ENCODE measurements at regions not wholly inside any gene's neighbourhood (a gene's known extent, or its start where the extent isn't known, plus 50 kb on each side); places are given as distances from the start of the nearest gene placed in this dataset.

DNA sequence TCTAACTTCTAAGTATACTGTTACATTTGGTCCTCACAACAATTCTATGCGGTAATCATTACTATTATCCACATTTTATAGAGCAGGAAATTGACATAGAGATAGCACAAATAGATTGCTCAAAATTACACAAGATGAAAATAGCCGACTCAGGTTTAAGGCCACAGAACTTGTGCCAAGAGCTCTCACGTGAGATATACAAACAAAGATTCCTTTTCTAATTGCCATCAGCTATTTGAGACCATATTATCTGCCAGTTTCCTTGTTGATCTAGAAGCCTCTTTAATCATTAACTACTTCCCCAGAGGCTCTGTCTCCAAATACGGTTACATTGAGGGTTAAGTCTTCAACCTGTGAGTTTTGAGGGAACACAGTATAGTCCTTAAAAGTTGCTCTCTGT is 61.0 kb upstream of the GLYATL1B start (continued):
- TF ChIP-seq, protein P1, sequence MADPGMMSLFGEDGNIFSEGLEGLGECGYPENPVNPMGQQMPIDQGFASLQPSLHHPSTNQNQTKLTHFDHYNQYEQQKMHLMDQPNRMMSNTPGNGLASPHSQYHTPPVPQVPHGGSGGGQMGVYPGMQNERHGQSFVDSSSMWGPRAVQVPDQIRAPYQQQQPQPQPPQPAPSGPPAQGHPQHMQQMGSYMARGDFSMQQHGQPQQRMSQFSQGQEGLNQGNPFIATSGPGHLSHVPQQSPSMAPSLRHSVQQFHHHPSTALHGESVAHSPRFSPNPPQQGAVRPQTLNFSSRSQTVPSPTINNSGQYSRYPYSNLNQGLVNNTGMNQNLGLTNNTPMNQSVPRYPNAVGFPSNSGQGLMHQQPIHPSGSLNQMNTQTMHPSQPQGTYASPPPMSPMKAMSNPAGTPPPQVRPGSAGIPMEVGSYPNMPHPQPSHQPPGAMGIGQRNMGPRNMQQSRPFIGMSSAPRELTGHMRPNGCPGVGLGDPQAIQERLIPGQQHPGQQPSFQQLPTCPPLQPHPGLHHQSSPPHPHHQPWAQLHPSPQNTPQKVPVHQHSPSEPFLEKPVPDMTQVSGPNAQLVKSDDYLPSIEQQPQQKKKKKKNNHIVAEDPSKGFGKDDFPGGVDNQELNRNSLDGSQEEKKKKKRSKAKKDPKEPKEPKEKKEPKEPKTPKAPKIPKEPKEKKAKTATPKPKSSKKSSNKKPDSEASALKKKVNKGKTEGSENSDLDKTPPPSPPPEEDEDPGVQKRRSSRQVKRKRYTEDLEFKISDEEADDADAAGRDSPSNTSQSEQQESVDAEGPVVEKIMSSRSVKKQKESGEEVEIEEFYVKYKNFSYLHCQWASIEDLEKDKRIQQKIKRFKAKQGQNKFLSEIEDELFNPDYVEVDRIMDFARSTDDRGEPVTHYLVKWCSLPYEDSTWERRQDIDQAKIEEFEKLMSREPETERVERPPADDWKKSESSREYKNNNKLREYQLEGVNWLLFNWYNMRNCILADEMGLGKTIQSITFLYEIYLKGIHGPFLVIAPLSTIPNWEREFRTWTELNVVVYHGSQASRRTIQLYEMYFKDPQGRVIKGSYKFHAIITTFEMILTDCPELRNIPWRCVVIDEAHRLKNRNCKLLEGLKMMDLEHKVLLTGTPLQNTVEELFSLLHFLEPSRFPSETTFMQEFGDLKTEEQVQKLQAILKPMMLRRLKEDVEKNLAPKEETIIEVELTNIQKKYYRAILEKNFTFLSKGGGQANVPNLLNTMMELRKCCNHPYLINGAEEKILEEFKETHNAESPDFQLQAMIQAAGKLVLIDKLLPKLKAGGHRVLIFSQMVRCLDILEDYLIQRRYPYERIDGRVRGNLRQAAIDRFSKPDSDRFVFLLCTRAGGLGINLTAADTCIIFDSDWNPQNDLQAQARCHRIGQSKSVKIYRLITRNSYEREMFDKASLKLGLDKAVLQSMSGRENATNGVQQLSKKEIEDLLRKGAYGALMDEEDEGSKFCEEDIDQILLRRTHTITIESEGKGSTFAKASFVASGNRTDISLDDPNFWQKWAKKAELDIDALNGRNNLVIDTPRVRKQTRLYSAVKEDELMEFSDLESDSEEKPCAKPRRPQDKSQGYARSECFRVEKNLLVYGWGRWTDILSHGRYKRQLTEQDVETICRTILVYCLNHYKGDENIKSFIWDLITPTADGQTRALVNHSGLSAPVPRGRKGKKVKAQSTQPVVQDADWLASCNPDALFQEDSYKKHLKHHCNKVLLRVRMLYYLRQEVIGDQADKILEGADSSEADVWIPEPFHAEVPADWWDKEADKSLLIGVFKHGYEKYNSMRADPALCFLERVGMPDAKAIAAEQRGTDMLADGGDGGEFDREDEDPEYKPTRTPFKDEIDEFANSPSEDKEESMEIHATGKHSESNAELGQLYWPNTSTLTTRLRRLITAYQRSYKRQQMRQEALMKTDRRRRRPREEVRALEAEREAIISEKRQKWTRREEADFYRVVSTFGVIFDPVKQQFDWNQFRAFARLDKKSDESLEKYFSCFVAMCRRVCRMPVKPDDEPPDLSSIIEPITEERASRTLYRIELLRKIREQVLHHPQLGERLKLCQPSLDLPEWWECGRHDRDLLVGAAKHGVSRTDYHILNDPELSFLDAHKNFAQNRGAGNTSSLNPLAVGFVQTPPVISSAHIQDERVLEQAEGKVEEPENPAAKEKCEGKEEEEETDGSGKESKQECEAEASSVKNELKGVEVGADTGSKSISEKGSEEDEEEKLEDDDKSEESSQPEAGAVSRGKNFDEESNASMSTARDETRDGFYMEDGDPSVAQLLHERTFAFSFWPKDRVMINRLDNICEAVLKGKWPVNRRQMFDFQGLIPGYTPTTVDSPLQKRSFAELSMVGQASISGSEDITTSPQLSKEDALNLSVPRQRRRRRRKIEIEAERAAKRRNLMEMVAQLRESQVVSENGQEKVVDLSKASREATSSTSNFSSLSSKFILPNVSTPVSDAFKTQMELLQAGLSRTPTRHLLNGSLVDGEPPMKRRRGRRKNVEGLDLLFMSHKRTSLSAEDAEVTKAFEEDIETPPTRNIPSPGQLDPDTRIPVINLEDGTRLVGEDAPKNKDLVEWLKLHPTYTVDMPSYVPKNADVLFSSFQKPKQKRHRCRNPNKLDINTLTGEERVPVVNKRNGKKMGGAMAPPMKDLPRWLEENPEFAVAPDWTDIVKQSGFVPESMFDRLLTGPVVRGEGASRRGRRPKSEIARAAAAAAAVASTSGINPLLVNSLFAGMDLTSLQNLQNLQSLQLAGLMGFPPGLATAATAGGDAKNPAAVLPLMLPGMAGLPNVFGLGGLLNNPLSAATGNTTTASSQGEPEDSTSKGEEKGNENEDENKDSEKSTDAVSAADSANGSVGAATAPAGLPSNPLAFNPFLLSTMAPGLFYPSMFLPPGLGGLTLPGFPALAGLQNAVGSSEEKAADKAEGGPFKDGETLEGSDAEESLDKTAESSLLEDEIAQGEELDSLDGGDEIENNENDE (IDR thresholded peaks at IDR 0.05; ENCODE audit: insufficient replicate concordance, low read length), result no peak
- TF ChIP-seq CTBP2 (IDR thresholded peaks at IDR 0.05; ENCODE audit: borderline replicate concordance, insufficient read depth, insufficient read length, low read length) (no peak), SIX5 (IDR thresholded peaks at IDR 0.05; ENCODE audit: low read depth, low read length) (no peak), CEBPB (IDR thresholded peaks at IDR 0.05; ENCODE audit: low read depth, low read length) (no peak), JUND (IDR thresholded peaks at IDR 0.05; ENCODE audit: low read length) (no peak), FOSL1 (IDR thresholded peaks at IDR 0.05; ENCODE audit: insufficient read depth, low read depth, low read length) (no peak)

All from H1 (cell line).